Left renal pelvis (tissue), 4 donors: ENCODE measurements at regions not wholly inside any gene's neighbourhood (a gene's known extent, or its start where the extent isn't known, plus 50 kb on each side); places are given as distances from the start of the nearest gene placed in this dataset.
"Not testable (repeated sequence)": the region's sequence is repeated elsewhere in the genome, so short reads cannot be mapped to it uniquely, and the experiment has no call there.

Experiments
- DNase-seq, 4 donors: peaks; one replicate each; pipeline ENCODE4 v3.0.0-alpha.2; 2013; ENCODE audit warnings: low read depth in 4 of 4, low spot score in 3 of 4

GRCh38 chr1:120544434-120544833 is 129.6 kb downstream of the NBPF8 start:
- not testable (repeated sequence) for DNase-seq

GRCh38 chr1:120550335-120550734 is 135.5 kb downstream of the NBPF8 start:
- not testable (repeated sequence) for DNase-seq

GRCh38 chr1:120552190-120552589 is 137.4 kb downstream of the NBPF8 start:
- not testable (repeated sequence) for DNase-seq

- DNase-seq, result not testable (repeated sequence)
These were observed 142.9 kb downstream of the NBPF8 start for GRCh38 chr1:120557605-120558302.

- DNase-seq, result peak; percentile 30 to 67 (median 60)
These were observed 143.6 kb downstream of the NBPF8 start for GRCh38 chr1:120558303-120559060.

- DNase-seq, result not testable (repeated sequence)
These were observed 146.9 kb downstream of the NBPF8 start for GRCh38 chr1:120561767-120562166.

GRCh38 chr1:120565396-120565795 is 150.6 kb downstream of the NBPF8 start:
- not testable (repeated sequence) for DNase-seq

- not testable (repeated sequence) for DNase-seq
These were observed 152.8 kb downstream of the NBPF8 start for GRCh38 chr1:120567620-120568019.

GRCh38 chr1:120575201-120575600 is 148.5 kb upstream of the NBPF26 start:
- not testable (repeated sequence) for DNase-seq

- not testable (repeated sequence) for DNase-seq
These were observed 141.6 kb upstream of the NBPF26 start for GRCh38 chr1:120582135-120582534.

GRCh38 chr1:120586053-120586452 is 137.7 kb upstream of the NBPF26 start:
- DNase-seq, result not testable (repeated sequence)

- not testable (repeated sequence) for DNase-seq
These were observed 134.9 kb upstream of the NBPF26 start for GRCh38 chr1:120588811-120589210.

- not testable (repeated sequence) for DNase-seq
These were observed 132.0 kb upstream of the NBPF26 start for GRCh38 chr1:120591774-120592173.

GRCh38 chr1:120592943-120593342 is 130.8 kb upstream of the NBPF26 start:
- DNase-seq, result not testable (repeated sequence)

GRCh38 chr1:120593648-120594047 is 130.1 kb upstream of the NBPF26 start:
- DNase-seq, result not testable (repeated sequence)

- not testable (repeated sequence) for DNase-seq
These were observed 125.3 kb upstream of the NBPF26 start for GRCh38 chr1:120598331-120598951.

- DNase-seq, result not testable (repeated sequence)
These were observed 124.2 kb upstream of the NBPF26 start for GRCh38 chr1:120599511-120599910.

- DNase-seq, result not testable (repeated sequence)
These were observed 123.2 kb upstream of the NBPF26 start for GRCh38 chr1:120600442-120601041.

- DNase-seq, result not testable (repeated sequence)
These were observed 115.9 kb upstream of the NBPF26 start for GRCh38 chr1:120607882-120608281.

- not testable (repeated sequence) for DNase-seq
These were observed 115.3 kb upstream of the NBPF26 start for GRCh38 chr1:120608314-120609014.
